ENCODE measurements at regions not wholly inside any gene's neighbourhood (a gene's known extent, or its start where the extent isn't known, plus 50 kb on each side); places are given as distances from the start of the nearest gene placed in this dataset.
"Not testable (repeated sequence)": the region's sequence is repeated elsewhere in the genome, so short reads cannot be mapped to it uniquely, and the experiment has no call there.

DNA sequence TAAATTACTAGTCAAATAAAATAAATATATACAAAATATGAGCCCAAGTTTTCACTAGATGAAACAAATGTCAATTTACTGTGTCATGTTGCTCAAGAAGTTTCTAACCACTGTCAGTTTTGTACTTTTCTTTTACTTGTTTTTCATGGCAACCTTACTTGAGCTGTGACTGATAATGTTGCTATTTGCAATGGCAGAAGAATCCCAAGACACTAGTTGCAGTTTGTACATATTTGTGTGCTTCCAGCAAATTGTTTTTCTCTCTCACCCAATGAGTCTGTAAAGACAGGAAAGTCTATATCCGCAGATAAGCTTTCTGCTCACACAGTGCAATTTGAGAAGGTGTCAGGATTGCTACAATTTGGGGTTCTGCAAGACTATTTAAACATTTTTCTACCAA is 338.6 kb upstream of the PCSK5 start:
- DNase-seq (no peak), ATAC-seq (ENCODE audit: poor library complexity) (no peak)
- H3K4me3 Mint-ChIP-seq: no peak overlapping the region
- Histone ChIP-seq H3K4me3 (ENCODE audit: low read length) (no peak overlapping the region), H3K27me3 (ENCODE audit: control insufficient read depth in 1 of 2, insufficient read depth in 2 of 2, low read length in 2 of 2) (no peaks in the 10 kb centered on the region), H3K9me3 (ENCODE audit: control insufficient read depth in 1 of 2, insufficient read depth in 1 of 2, low read length in 2 of 2) (no peaks in the 10 kb centered on the region), H3K36me3 (ENCODE audit: insufficient read depth, low read length) (no peaks in the 10 kb centered on the region), H3K27ac (ENCODE audit: low read depth in 1 of 2, low read length in 2 of 2) (no peak overlapping the region), H3K4me1 (ENCODE audit: insufficient read depth, low read length) (no peaks in the 10 kb centered on the region)
- no peaks in the 10 kb centered on the region for H3K4me1 Mint-ChIP-seq (ENCODE audit: low read depth)
- H3K27ac Mint-ChIP-seq: no peak overlapping the region
- CTCF ChIA-PET: no interaction called here
- H3K27me3 Mint-ChIP-seq: peaks cover 6% of the 10 kb centered on the region
- no peaks in the 10 kb centered on the region for H3K36me3 Mint-ChIP-seq (ENCODE audit: low read depth)
- TF ChIP-seq, protein P1, sequence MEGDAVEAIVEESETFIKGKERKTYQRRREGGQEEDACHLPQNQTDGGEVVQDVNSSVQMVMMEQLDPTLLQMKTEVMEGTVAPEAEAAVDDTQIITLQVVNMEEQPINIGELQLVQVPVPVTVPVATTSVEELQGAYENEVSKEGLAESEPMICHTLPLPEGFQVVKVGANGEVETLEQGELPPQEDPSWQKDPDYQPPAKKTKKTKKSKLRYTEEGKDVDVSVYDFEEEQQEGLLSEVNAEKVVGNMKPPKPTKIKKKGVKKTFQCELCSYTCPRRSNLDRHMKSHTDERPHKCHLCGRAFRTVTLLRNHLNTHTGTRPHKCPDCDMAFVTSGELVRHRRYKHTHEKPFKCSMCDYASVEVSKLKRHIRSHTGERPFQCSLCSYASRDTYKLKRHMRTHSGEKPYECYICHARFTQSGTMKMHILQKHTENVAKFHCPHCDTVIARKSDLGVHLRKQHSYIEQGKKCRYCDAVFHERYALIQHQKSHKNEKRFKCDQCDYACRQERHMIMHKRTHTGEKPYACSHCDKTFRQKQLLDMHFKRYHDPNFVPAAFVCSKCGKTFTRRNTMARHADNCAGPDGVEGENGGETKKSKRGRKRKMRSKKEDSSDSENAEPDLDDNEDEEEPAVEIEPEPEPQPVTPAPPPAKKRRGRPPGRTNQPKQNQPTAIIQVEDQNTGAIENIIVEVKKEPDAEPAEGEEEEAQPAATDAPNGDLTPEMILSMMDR (IDR thresholded peaks at IDR 0.05): no peak
- intact Hi-C loops (cut with DNase I, micrococcal nuclease): no loop called here
- H3K9me3 Mint-ChIP-seq: no peaks in the 10 kb centered on the region
- POLR2A ChIA-PET: no interaction called here

DNA sequence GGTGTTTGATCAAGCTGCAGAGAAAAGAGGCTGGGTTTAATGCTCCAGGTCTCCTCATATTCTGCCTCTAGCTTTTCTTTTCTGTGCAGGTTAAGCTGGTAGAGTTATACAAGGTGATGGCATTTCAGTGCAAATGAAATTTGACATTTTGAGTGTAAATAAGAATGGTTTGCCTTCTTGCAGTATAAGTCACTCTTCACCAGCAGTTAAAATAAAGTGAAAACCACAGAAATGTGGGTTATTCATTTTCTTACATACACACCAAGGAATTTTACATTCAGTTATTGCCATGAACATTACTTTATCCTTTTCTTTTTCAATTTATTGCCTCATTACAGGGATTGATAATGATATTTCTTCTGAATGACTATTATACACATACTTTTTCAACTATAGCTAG is 337.5 kb upstream of the PCSK5 start:
- H3K4me3 Mint-ChIP-seq: no peak overlapping the region
- TF ChIP-seq, protein P1 (IDR thresholded peaks at IDR 0.05): no peak
- ATAC-seq (ENCODE audit: poor library complexity) (no peak), DNase-seq (no peak)
- ChIA-PET POLR2A (no interaction called here), CTCF (no interaction called here)
- H3K27ac Mint-ChIP-seq: no peak overlapping the region
- H3K9me3 ChIP-seq (ENCODE audit: control insufficient read depth in 1 of 2, insufficient read depth in 1 of 2, low read length in 2 of 2): no peaks in the 10 kb centered on the region
- H3K9me3 Mint-ChIP-seq: no peaks in the 10 kb centered on the region
- H3K36me3 ChIP-seq (ENCODE audit: insufficient read depth, low read length): no peaks in the 10 kb centered on the region
- H3K27ac ChIP-seq (ENCODE audit: low read depth in 1 of 2, low read length in 2 of 2): no peak overlapping the region
- H3K36me3 Mint-ChIP-seq (ENCODE audit: low read depth): no peaks in the 10 kb centered on the region
- no peaks in the 10 kb centered on the region for H3K4me1 ChIP-seq (ENCODE audit: insufficient read depth, low read length)
- H3K27me3 ChIP-seq (ENCODE audit: control insufficient read depth in 1 of 2, insufficient read depth in 2 of 2, low read length in 2 of 2): no peaks in the 10 kb centered on the region
- H3K27me3 Mint-ChIP-seq: peaks cover 6% of the 10 kb centered on the region
- no peak overlapping the region for H3K4me3 ChIP-seq (ENCODE audit: low read length)
- H3K4me1 Mint-ChIP-seq (ENCODE audit: low read depth): no peaks in the 10 kb centered on the region
- intact Hi-C loops (cut with DNase I, micrococcal nuclease): no loop called here

DNA sequence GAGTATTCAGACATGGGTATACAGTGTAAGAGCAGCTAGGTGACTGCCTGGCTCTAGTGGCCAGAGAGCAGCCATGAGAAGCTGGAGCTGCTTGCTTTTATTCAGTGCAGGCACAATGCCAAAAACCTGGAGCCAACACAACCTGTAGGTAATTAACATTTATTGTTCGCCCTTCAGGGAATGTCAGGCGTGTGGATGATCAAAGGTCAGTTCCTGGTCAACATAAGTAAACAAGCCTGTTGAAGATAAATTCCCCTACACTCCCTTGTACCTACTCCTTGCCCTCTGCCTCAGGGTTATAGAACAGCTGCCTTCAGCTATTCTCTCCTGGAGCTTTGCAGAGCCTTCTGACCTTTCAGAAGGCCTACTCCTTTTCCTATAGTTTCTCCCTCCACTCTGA is 323.7 kb upstream of the PCSK5 start:
- DNase-seq; CTCF ChIA-PET; H3K9me3 ChIP-seq (ENCODE audit: control insufficient read depth in 1 of 2, insufficient read depth in 1 of 2, low read length in 2 of 2); H3K4me3 ChIP-seq (ENCODE audit: low read length); H3K4me1 ChIP-seq (ENCODE audit: insufficient read depth, low read length); H3K9me3 Mint-ChIP-seq; intact Hi-C loops (cut with DNase I, micrococcal nuclease); H3K27me3 ChIP-seq (ENCODE audit: control insufficient read depth in 1 of 2, insufficient read depth in 2 of 2, low read length in 2 of 2); H3K4me3 Mint-ChIP-seq; H3K27ac ChIP-seq (ENCODE audit: low read depth in 1 of 2, low read length in 2 of 2); H3K4me1 Mint-ChIP-seq (ENCODE audit: low read depth); H3K36me3 Mint-ChIP-seq (ENCODE audit: low read depth); H3K36me3 ChIP-seq (ENCODE audit: insufficient read depth, low read length); POLR2A ChIA-PET; ATAC-seq (ENCODE audit: poor library complexity); H3K27ac Mint-ChIP-seq: not testable (repeated sequence)
- H3K27me3 Mint-ChIP-seq: peaks cover 11% of the 10 kb centered on the region

DNA sequence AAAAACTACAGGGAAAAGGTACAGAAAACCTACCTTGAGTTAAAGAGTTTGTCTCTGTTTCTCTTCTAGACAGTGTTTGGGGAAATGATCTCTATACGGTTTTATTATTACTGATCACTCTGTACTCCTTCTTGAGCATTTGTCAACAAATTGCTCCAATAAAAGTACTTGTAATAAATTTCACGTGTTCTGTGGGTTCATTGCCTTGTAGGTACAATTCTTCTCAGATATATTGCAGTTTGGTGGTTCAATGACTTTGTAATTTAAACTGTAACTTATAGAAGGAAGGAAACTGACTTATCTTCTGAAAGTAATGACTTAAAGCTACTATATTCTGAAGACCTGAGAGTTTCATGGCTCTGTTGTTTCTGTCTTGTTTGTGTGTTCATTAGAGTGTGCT is 319.9 kb upstream of the PCSK5 start:
- Mint-ChIP-seq H3K27ac (no peak overlapping the region), H3K4me1 (ENCODE audit: low read depth) (no peaks in the 10 kb centered on the region), H3K27me3 (peaks cover 5% of the 10 kb centered on the region), H3K4me3 (no peak overlapping the region), H3K9me3 (peaks cover 3% of the 10 kb centered on the region), H3K36me3 (ENCODE audit: low read depth) (no peaks in the 10 kb centered on the region)
- no peaks in the 10 kb centered on the region for H3K27me3 ChIP-seq (ENCODE audit: control insufficient read depth in 1 of 2, insufficient read depth in 2 of 2, low read length in 2 of 2)
- intact Hi-C loops (cut with DNase I, micrococcal nuclease): no loop called here
- CTCF ChIA-PET: no interaction called here
- POLR2A ChIA-PET: no interaction called here
- ATAC-seq (ENCODE audit: poor library complexity) (no peak), DNase-seq (no peak)
- no peak overlapping the region for H3K27ac ChIP-seq (ENCODE audit: low read depth in 1 of 2, low read length in 2 of 2)
- H3K36me3 ChIP-seq (ENCODE audit: insufficient read depth, low read length): no peaks in the 10 kb centered on the region
- TF ChIP-seq, protein P1 (IDR thresholded peaks at IDR 0.05): no peak
- no peaks in the 10 kb centered on the region for H3K9me3 ChIP-seq (ENCODE audit: control insufficient read depth in 1 of 2, insufficient read depth in 1 of 2, low read length in 2 of 2)
- H3K4me1 ChIP-seq (ENCODE audit: insufficient read depth, low read length): no peaks in the 10 kb centered on the region
- H3K4me3 ChIP-seq (ENCODE audit: low read length): no peak overlapping the region

All from CD4-positive, alpha-beta T cell (primary cell).